ENCODE measurements at regions not wholly inside any gene's neighbourhood (a gene's known extent, or its start where the extent isn't known, plus 50 kb on each side); places are given as distances from the start of the nearest gene placed in this dataset.

DNA sequence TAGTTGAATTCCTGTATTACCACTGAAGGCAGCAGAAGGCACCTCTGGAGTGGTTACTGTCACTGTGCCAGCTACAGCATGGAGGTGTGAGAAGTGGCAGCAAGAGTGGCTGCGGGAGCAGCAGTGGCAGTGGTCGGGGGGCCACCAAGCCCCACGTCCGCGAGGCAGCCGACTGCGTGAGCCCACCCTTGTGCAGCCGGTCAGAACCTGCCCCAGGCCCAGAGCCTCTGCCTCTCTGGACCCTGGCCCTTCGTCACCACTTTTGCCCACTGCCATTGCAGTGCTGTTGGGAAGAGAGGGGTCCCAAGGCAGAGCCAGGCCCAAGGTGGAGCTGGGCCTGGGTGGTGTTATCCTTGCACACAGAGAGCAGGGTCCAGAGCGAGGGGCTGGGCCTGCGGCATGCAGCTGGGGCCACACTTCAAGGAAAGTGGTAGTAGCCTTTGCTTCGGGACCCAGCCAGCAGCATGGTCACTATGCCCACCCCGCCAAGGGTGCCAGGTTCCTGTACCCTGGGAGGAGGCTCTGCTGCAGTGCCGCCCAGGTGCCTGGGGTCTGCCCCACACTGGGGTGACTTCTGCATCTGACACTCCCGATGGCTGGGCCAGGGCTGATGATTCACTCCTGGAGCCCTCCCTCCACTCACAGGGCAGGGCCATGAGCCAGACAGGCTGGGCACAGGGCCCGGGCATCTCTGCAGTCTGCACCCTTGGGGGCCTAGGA, 450.1 kb upstream of the LRATD1 start:
- Histone ChIP-seq H3K27ac (ENCODE audit: low read length) (no peak overlapping the region), H3K9me3 (replicated peaks; ENCODE audit: control insufficient read depth, low read depth, low read length) (no peaks in the 10 kb centered on the region), H3K4me3 (ENCODE audit: low read length) (no peak overlapping the region), H3K27me3 (ENCODE audit: control insufficient read depth, insufficient read depth, low read length) (no peaks in the 10 kb centered on the region), H3K4me1 (ENCODE audit: control insufficient read depth, insufficient read depth, low read length) (no peaks in the 10 kb centered on the region), H3K36me3 (ENCODE audit: control insufficient read depth, insufficient read depth, low read length) (no peaks in the 10 kb centered on the region)
- 94% methylated on average over 15 of the region's 16 CpGs for WGBS (ENCODE audit: insufficient coverage)
- no peak for DNase-seq

DNA sequence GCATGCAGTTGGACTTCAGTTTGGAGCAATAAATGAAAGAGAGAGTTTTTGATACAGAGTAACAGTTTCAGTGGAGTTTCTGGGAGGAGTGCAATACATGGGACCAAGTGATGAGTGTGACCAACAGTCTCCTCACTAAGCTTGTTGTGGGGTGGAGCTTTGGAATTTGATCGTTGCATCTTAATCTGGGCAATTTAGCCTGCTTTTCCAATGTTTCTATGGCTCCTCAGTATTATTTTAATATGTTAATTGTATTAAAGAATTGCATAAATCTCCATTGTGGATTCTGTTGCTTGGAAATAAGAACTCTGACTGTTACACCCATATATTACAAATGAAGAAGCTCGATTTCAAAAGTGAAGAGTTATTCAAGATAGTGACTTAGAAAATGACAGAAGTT, 446.6 kb upstream of the LRATD1 start:
- DNase-seq, result no peak
- H3K4me3 ChIP-seq (ENCODE audit: low read length), result no peak overlapping the region
- no peak overlapping the region for H3K27ac ChIP-seq (ENCODE audit: low read length)
- no peaks in the 10 kb centered on the region for H3K4me1 ChIP-seq (ENCODE audit: control insufficient read depth, insufficient read depth, low read length)
- no peaks in the 10 kb centered on the region for H3K27me3 ChIP-seq (ENCODE audit: control insufficient read depth, insufficient read depth, low read length)
- no peaks in the 10 kb centered on the region for H3K36me3 ChIP-seq (ENCODE audit: control insufficient read depth, insufficient read depth, low read length)
- WGBS (ENCODE audit: insufficient coverage), result no CpG with 5 or more reads among the region's 2 CpGs
- no peaks in the 10 kb centered on the region for H3K9me3 ChIP-seq (replicated peaks; ENCODE audit: control insufficient read depth, low read depth, low read length)

DNA sequence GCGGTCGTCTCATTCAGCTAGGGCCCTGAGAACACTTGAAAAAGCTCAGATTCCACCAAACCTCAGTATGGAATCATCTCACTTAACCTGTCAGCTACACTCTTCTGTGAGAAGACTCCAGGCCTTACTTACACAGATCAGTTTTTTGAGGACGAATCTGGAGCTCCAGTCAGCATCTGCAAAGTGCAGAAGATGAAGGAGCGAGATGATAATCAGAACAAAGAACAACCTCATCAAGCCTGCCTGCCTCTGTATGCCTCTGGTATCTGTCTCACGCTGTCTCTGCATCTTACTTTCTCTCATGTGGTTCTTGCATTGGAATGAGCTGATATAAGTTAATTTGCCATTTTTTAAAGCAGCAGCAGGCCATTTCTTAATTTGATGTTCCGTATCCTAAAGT, 444.1 kb upstream of the LRATD1 start:
- no peak for DNase-seq
- H3K9me3 ChIP-seq (replicated peaks; ENCODE audit: control insufficient read depth, low read depth, low read length), result no peaks in the 10 kb centered on the region
- H3K27me3 ChIP-seq (ENCODE audit: control insufficient read depth, insufficient read depth, low read length), result no peaks in the 10 kb centered on the region
- H3K27ac ChIP-seq (ENCODE audit: low read length), result no peak overlapping the region
- WGBS (ENCODE audit: insufficient coverage), result 90% methylated on average over 2 of the region's 6 CpGs
- no peaks in the 10 kb centered on the region for H3K36me3 ChIP-seq (ENCODE audit: control insufficient read depth, insufficient read depth, low read length)
- H3K4me1 ChIP-seq (ENCODE audit: control insufficient read depth, insufficient read depth, low read length), result no peaks in the 10 kb centered on the region
- no peak overlapping the region for H3K4me3 ChIP-seq (ENCODE audit: low read length)

DNA sequence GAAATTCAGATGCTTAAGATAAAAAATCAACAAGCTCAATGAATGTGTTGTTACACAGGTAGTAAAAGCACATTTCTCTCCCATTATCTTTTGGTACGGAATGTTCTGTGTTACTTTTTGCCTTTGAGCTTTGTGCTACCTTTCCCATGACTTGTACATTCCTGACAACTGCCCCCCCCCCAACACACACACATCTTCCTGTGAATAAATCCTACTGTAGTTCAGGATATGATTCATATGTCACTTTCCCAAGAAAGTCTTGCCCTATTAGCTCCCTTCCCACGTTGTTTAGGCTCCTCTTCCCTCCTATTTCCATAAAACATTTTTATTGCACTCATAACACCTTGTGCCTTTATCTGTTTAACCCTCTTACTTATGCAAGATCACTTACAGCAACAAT, 442.6 kb upstream of the LRATD1 start:
- 40% methylated on average over 1 of the region's 2 CpGs for WGBS (ENCODE audit: insufficient coverage)
- Histone ChIP-seq H3K4me1 (ENCODE audit: control insufficient read depth, insufficient read depth, low read length) (no peaks in the 10 kb centered on the region), H3K4me3 (ENCODE audit: low read length) (no peak overlapping the region), H3K36me3 (ENCODE audit: control insufficient read depth, insufficient read depth, low read length) (no peaks in the 10 kb centered on the region), H3K27ac (ENCODE audit: low read length) (no peak overlapping the region), H3K27me3 (ENCODE audit: control insufficient read depth, insufficient read depth, low read length) (no peaks in the 10 kb centered on the region), H3K9me3 (replicated peaks; ENCODE audit: control insufficient read depth, low read depth, low read length) (no peaks in the 10 kb centered on the region)
- no peak for DNase-seq

- H3K27ac ChIP-seq (ENCODE audit: low read length), result no peak overlapping the region
- no peaks in the 10 kb centered on the region for H3K36me3 ChIP-seq (ENCODE audit: control insufficient read depth, insufficient read depth, low read length)
- WGBS (ENCODE audit: insufficient coverage), result no CpG with 5 or more reads among the region's 1 CpG
- no peaks in the 10 kb centered on the region for H3K4me1 ChIP-seq (ENCODE audit: control insufficient read depth, insufficient read depth, low read length)
- H3K9me3 ChIP-seq (replicated peaks; ENCODE audit: control insufficient read depth, low read depth, low read length), result no peaks in the 10 kb centered on the region
- no peak for DNase-seq
- no peak overlapping the region for H3K4me3 ChIP-seq (ENCODE audit: low read length)
- no peaks in the 10 kb centered on the region for H3K27me3 ChIP-seq (ENCODE audit: control insufficient read depth, insufficient read depth, low read length)
Observed at GRCh38 chr2:14194233-14194632, 438.3 kb upstream of the LRATD1 start.

DNA sequence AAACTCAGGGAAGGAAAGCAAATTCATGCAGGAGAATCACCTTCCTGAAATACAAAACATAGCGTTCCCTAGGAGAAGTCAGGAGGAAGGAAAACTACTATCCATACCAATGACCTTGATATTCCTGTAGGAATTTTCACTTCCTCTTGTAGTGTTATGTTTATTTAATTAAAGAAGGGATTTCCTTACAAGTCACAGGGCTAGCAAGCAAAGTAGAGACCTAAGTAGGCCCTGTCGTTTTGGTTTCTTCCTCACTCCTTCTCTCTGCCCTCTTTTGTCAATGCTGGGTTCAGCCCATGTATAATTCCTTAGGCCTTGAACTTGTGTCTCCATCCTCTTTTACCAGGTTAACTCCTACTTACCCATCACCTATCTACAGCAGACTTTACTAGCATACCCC, 435.2 kb upstream of the LRATD1 start:
- WGBS (ENCODE audit: insufficient coverage), result 40% methylated on average over 1 of the region's 2 CpGs
- H3K4me1 ChIP-seq (ENCODE audit: control insufficient read depth, insufficient read depth, low read length), result no peaks in the 10 kb centered on the region
- H3K27me3 ChIP-seq (ENCODE audit: control insufficient read depth, insufficient read depth, low read length), result no peaks in the 10 kb centered on the region
- no peaks in the 10 kb centered on the region for H3K9me3 ChIP-seq (replicated peaks; ENCODE audit: control insufficient read depth, low read depth, low read length)
- no peak overlapping the region for H3K27ac ChIP-seq (ENCODE audit: low read length)
- no peak for DNase-seq
- H3K36me3 ChIP-seq (ENCODE audit: control insufficient read depth, insufficient read depth, low read length), result no peaks in the 10 kb centered on the region
- no peak overlapping the region for H3K4me3 ChIP-seq (ENCODE audit: low read length)

GRCh38 chr2:14199040-14199439, 433.5 kb upstream of the LRATD1 start:
- Histone ChIP-seq H3K4me3 (ENCODE audit: low read length) (no peak overlapping the region), H3K27me3 (ENCODE audit: control insufficient read depth, insufficient read depth, low read length) (no peaks in the 10 kb centered on the region), H3K36me3 (ENCODE audit: control insufficient read depth, insufficient read depth, low read length) (no peaks in the 10 kb centered on the region), H3K4me1 (ENCODE audit: control insufficient read depth, insufficient read depth, low read length) (no peaks in the 10 kb centered on the region), H3K27ac (ENCODE audit: low read length) (no peak overlapping the region), H3K9me3 (replicated peaks; ENCODE audit: control insufficient read depth, low read depth, low read length) (no peaks in the 10 kb centered on the region)
- no CpG with 5 or more reads among the region's 3 CpGs for WGBS (ENCODE audit: insufficient coverage)
- DNase-seq, result no peak

DNA sequence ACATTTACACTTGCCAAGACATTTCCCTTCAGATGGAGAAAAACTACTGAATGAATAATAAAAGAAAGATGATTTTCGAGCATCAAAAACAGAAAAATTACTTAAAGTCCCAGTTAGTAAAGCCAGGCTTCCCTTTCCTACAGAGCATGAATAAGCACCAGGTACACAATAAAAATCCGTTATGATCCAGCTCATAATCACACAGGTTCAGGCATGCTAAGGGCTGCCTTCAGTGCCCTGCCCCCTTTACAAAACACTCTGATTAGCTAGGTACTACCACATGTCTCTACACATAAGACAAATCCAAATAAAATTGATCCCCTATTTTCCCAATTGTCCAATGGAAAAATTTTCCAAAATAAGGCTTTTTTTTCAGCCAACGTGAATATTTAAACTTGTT, 413.2 kb upstream of the LRATD1 start:
- no peak overlapping the region for H3K4me3 ChIP-seq (ENCODE audit: low read length)
- 40% methylated on average over 1 of the region's 3 CpGs for WGBS (ENCODE audit: insufficient coverage)
- no peaks in the 10 kb centered on the region for H3K36me3 ChIP-seq (ENCODE audit: control insufficient read depth, insufficient read depth, low read length)

GRCh38 chr2:14220101-14220500, 412.4 kb upstream of the LRATD1 start:
- no peaks in the 10 kb centered on the region for H3K36me3 ChIP-seq (ENCODE audit: control insufficient read depth, insufficient read depth, low read length)
- no peak overlapping the region for H3K4me3 ChIP-seq (ENCODE audit: low read length)
- H3K27ac ChIP-seq (ENCODE audit: low read length), result no peak overlapping the region
- H3K4me1 ChIP-seq (ENCODE audit: control insufficient read depth, insufficient read depth, low read length), result no peaks in the 10 kb centered on the region
- WGBS (ENCODE audit: insufficient coverage), result 89% methylated on average over 1 of the region's 1 CpG
- H3K27me3 ChIP-seq (ENCODE audit: control insufficient read depth, insufficient read depth, low read length), result no peaks in the 10 kb centered on the region
- DNase-seq, result no peak
- H3K9me3 ChIP-seq (replicated peaks; ENCODE audit: control insufficient read depth, low read depth, low read length), result no peaks in the 10 kb centered on the region

More for the DNA sequence above, 413.2 kb upstream of the LRATD1 start:
- no peak for DNase-seq
- H3K27ac ChIP-seq (ENCODE audit: low read length), result no peak overlapping the region
- H3K9me3 ChIP-seq (replicated peaks; ENCODE audit: control insufficient read depth, low read depth, low read length), result no peaks in the 10 kb centered on the region
- H3K4me1 ChIP-seq (ENCODE audit: control insufficient read depth, insufficient read depth, low read length), result no peaks in the 10 kb centered on the region
- H3K27me3 ChIP-seq (ENCODE audit: control insufficient read depth, insufficient read depth, low read length), result no peaks in the 10 kb centered on the region

GRCh38 chr2:14221466-14221865, 411.1 kb upstream of the LRATD1 start:
- Histone ChIP-seq H3K9me3 (replicated peaks; ENCODE audit: control insufficient read depth, low read depth, low read length) (no peaks in the 10 kb centered on the region), H3K4me1 (ENCODE audit: control insufficient read depth, insufficient read depth, low read length) (no peaks in the 10 kb centered on the region), H3K4me3 (ENCODE audit: low read length) (no peak overlapping the region), H3K27ac (ENCODE audit: low read length) (no peak overlapping the region), H3K27me3 (ENCODE audit: control insufficient read depth, insufficient read depth, low read length) (no peaks in the 10 kb centered on the region), H3K36me3 (ENCODE audit: control insufficient read depth, insufficient read depth, low read length) (no peaks in the 10 kb centered on the region)
- WGBS (ENCODE audit: insufficient coverage), result 50% methylated on average over 1 of the region's 4 CpGs
- no peak for DNase-seq

DNA sequence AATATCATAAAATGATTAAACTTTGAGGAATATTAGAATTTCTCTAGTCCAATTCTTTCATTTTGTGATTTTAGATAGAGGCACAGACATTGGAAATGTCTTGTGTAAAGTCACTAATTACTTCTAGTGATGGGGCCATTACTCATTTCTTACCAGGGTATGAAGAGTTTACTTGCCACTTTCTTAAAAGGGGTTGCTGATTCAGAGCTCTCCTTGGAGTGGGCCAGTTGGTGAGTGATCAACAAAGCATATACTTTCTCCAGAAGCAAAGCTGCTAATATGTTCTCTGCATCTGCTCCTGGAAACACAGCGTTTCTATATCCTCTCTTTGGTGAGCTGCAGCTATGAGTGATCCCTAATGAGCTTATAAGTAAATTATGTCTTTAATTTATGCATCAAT, 408.9 kb upstream of the LRATD1 start:
- H3K9me3 ChIP-seq (replicated peaks; ENCODE audit: control insufficient read depth, low read depth, low read length), result no peaks in the 10 kb centered on the region
- WGBS (ENCODE audit: insufficient coverage), result no CpG with 5 or more reads among the region's 1 CpG
- H3K27ac ChIP-seq (ENCODE audit: low read length), result no peak overlapping the region
- no peak for DNase-seq
- no peak overlapping the region for H3K4me3 ChIP-seq (ENCODE audit: low read length)
- H3K4me1 ChIP-seq (ENCODE audit: control insufficient read depth, insufficient read depth, low read length), result no peaks in the 10 kb centered on the region
- no peaks in the 10 kb centered on the region for H3K36me3 ChIP-seq (ENCODE audit: control insufficient read depth, insufficient read depth, low read length)
- H3K27me3 ChIP-seq (ENCODE audit: control insufficient read depth, insufficient read depth, low read length), result no peaks in the 10 kb centered on the region
